ENCODE measurements at regions not wholly inside any gene's neighbourhood (a gene's known extent, or its start where the extent isn't known, plus 50 kb on each side); places are given as distances from the start of the nearest gene placed in this dataset.

GRCh38 chr7:106486331-106486730 lies 174.6 kb downstream of the CCDC71L start:
- no peak for DNase-seq (ENCODE audit: low read depth in 2 of 2, low spot score in 1 of 2)

GRCh38 chr7:106485919-106486318 lies 175.0 kb downstream of the CCDC71L start:
- DNase-seq (ENCODE audit: low read depth in 2 of 2, low spot score in 1 of 2) = no peak

- DNase-seq (ENCODE audit: low read depth in 2 of 2, low spot score in 1 of 2) = no peak
Measured at GRCh38 chr7:106485031-106485551, 175.9 kb downstream of the CCDC71L start.

GRCh38 chr7:106484562-106484961 lies 176.4 kb downstream of the CCDC71L start:
- no peak for DNase-seq (ENCODE audit: low read depth in 2 of 2, low spot score in 1 of 2)

GRCh38 chr7:106482091-106482490 lies 178.9 kb downstream of the CCDC71L start:
- DNase-seq (ENCODE audit: low read depth in 2 of 2, low spot score in 1 of 2) = no peak

GRCh38 chr7:106480616-106481031 lies 180.3 kb downstream of the CCDC71L start:
- DNase-seq (ENCODE audit: low read depth in 2 of 2, low spot score in 1 of 2) = no peak

- DNase-seq (ENCODE audit: low read depth in 2 of 2, low spot score in 1 of 2) = no peak
Measured at GRCh38 chr7:106480161-106480579, 180.8 kb downstream of the CCDC71L start.

GRCh38 chr7:106476751-106477150 lies 184.2 kb downstream of the CCDC71L start:
- DNase-seq (ENCODE audit: low read depth in 2 of 2, low spot score in 1 of 2) = no peak

- DNase-seq (ENCODE audit: low read depth in 2 of 2, low spot score in 1 of 2) = no peak
Measured at GRCh38 chr7:106472741-106473140, 188.0 kb upstream of the NAMPT start.

GRCh38 chr7:106471686-106472440 lies 187.1 kb upstream of the NAMPT start:
- DNase-seq (ENCODE audit: low read depth in 2 of 2, low spot score in 1 of 2) = no peak

GRCh38 chr7:106471021-106471420 lies 186.2 kb upstream of the NAMPT start:
- no peak for DNase-seq (ENCODE audit: low read depth in 2 of 2, low spot score in 1 of 2)

- no peak for DNase-seq (ENCODE audit: low read depth in 2 of 2, low spot score in 1 of 2)
Measured at GRCh38 chr7:106466867-106467266, 182.1 kb upstream of the NAMPT start.

GRCh38 chr7:106465704-106466468 lies 181.1 kb upstream of the NAMPT start:
- no peak for DNase-seq (ENCODE audit: low read depth in 2 of 2, low spot score in 1 of 2)

GRCh38 chr7:106464651-106465050 lies 179.9 kb upstream of the NAMPT start:
- DNase-seq (ENCODE audit: low read depth in 2 of 2, low spot score in 1 of 2) = no peak

- no peak for DNase-seq (ENCODE audit: low read depth in 2 of 2, low spot score in 1 of 2)
Measured at GRCh38 chr7:106463851-106464611, 179.2 kb upstream of the NAMPT start.

- DNase-seq (ENCODE audit: low read depth in 2 of 2, low spot score in 1 of 2) = no peak
Measured at GRCh38 chr7:106462914-106463482, 178.2 kb upstream of the NAMPT start.

- DNase-seq (ENCODE audit: low read depth in 2 of 2, low spot score in 1 of 2) = no peak
Measured at GRCh38 chr7:106462365-106462859, 177.6 kb upstream of the NAMPT start.

- DNase-seq (ENCODE audit: low read depth in 2 of 2, low spot score in 1 of 2) = no peak
Measured at GRCh38 chr7:106460792-106461254, 176.0 kb upstream of the NAMPT start.

- DNase-seq (ENCODE audit: low read depth in 2 of 2, low spot score in 1 of 2) = no peak
Measured at GRCh38 chr7:106459397-106460072, 174.8 kb upstream of the NAMPT start.

GRCh38 chr7:106457678-106458077 lies 172.9 kb upstream of the NAMPT start:
- DNase-seq (ENCODE audit: low read depth in 2 of 2, low spot score in 1 of 2) = no peak
